HFFc6 (cell line): ENCODE measurements at regions not wholly inside any gene's neighbourhood (a gene's known extent, or its start where the extent isn't known, plus 50 kb on each side); places are given as distances from the start of the nearest gene placed in this dataset.
A peak's percentile ranks its signal among the peaks of the same experiment; 100 is the strongest.

Experiments used
- DNase-seq: peaks from one replicate; pipeline ENCODE4 v3.0.0-alpha.2; 2018
- H3K27ac Mint-ChIP-seq: 2 replicates; pipeline ENCODE4 v1.8.0; 2020; ENCODE audit warnings: mild to moderate bottlenecking, mixed read lengths
- H3K27me3 Mint-ChIP-seq: 2 replicates; pipeline ENCODE4 v1.8.0; 2021; ENCODE audit warnings: mild to moderate bottlenecking, moderate library complexity, mixed read lengths; ENCODE audit not compliant: insufficient read depth
- H3K36me3 Mint-ChIP-seq: 2 replicates; pipeline ENCODE4 v1.8.0; 2021; ENCODE audit warnings: low read depth, mixed read lengths
- H3K4me1 Mint-ChIP-seq: 2 replicates; pipeline ENCODE4 v1.8.0; 2020; ENCODE audit warnings: low read depth, mixed read lengths
- H3K4me3 Mint-ChIP-seq: 2 replicates; pipeline ENCODE4 v1.8.0; 2020; ENCODE audit warnings: mild to moderate bottlenecking, moderate library complexity, mixed read lengths
- H3K9me3 Mint-ChIP-seq: 2 replicates; pipeline ENCODE4 v1.8.0; 2020; ENCODE audit warnings: mild to moderate bottlenecking, mixed read lengths
- CTCF ChIP-seq: fragments of 200-600 bp; sonication (generic); IDR thresholded peaks from 2 replicates; pipeline ENCODE4 v1.5.0; 2021; ENCODE audit warnings: antibody characterized with exemption, mild to moderate bottlenecking

GRCh38 chr1:199687321-199687720 lies 340.2 kb upstream of the NR5A2 start:
- H3K27ac Mint-ChIP-seq, result no peak overlapping the region
- H3K4me3 Mint-ChIP-seq, result no peak overlapping the region
- H3K4me1 Mint-ChIP-seq, result peaks cover 74% of the 10 kb centered on the region
- no peaks in the 10 kb centered on the region for H3K9me3 Mint-ChIP-seq
- H3K36me3 Mint-ChIP-seq, result no peaks in the 10 kb centered on the region
- TF ChIP-seq CTCF, result no peak
- peak; percentile 13 for DNase-seq
- no peaks in the 10 kb centered on the region; the same call in 1 of the 2 replicates for H3K27me3 Mint-ChIP-seq

- no peak overlapping the region for H3K27ac Mint-ChIP-seq
- no peak for DNase-seq
- H3K4me1 Mint-ChIP-seq, result peaks cover 77% of the 10 kb centered on the region
- TF ChIP-seq CTCF, result no peak
- H3K27me3 Mint-ChIP-seq, result no peaks in the 10 kb centered on the region; the same call in 1 of the 2 replicates
- H3K4me3 Mint-ChIP-seq, result no peak overlapping the region
- H3K36me3 Mint-ChIP-seq, result no peaks in the 10 kb centered on the region
- no peaks in the 10 kb centered on the region for H3K9me3 Mint-ChIP-seq
These were observed 339.3 kb upstream of the NR5A2 start for GRCh38 chr1:199688133-199688676.

- Mint-ChIP-seq H3K4me1 (peaks cover 77% of the 10 kb centered on the region), H3K36me3 (no peaks in the 10 kb centered on the region), H3K27me3 (no peaks in the 10 kb centered on the region; the same call in 1 of the 2 replicates), H3K4me3 (no peak overlapping the region), H3K27ac (no peak overlapping the region), H3K9me3 (no peaks in the 10 kb centered on the region)
- DNase-seq, result no peak
- TF ChIP-seq CTCF, result no peak
These were observed 338.7 kb upstream of the NR5A2 start for GRCh38 chr1:199688774-199689173.

GRCh38 chr1:199690496-199690895 lies 337.0 kb upstream of the NR5A2 start:
- Mint-ChIP-seq H3K9me3 (no peaks in the 10 kb centered on the region), H3K4me1 (peaks cover 68% of the 10 kb centered on the region), H3K36me3 (no peaks in the 10 kb centered on the region), H3K27ac (no peak overlapping the region), H3K4me3 (no peak overlapping the region), H3K27me3 (no peaks in the 10 kb centered on the region; the same call in 1 of the 2 replicates)
- DNase-seq, result no peak
- TF ChIP-seq CTCF, result no peak

GRCh38 chr1:199691540-199691939 lies 336.0 kb upstream of the NR5A2 start:
- Mint-ChIP-seq H3K36me3 (no peaks in the 10 kb centered on the region), H3K27me3 (no peaks in the 10 kb centered on the region; the same call in 1 of the 2 replicates), H3K4me3 (peak overlapping the region; percentile 2), H3K9me3 (no peaks in the 10 kb centered on the region), H3K27ac (peak overlapping the region; percentile 5), H3K4me1 (peaks cover 58% of the 10 kb centered on the region)
- TF ChIP-seq CTCF, result no peak
- DNase-seq, result peak; percentile 81
